Epithelial cell of esophagus (primary cell): ENCODE measurements at regions not wholly inside any gene's neighbourhood (a gene's known extent, or its start where the extent isn't known, plus 50 kb on each side); places are given as distances from the start of the nearest gene placed in this dataset.
A peak's percentile ranks its signal among the peaks of the same experiment; 100 is the strongest.

Experiments used
- DNase-seq: peaks from one replicate; pipeline ENCODE4 v3.0.0; 2010; ENCODE audit warnings: low read depth
- H3K4me3 ChIP-seq: 2 replicates; pipeline ENCODE4 v1.5.1; 2011; ENCODE audit warnings: mild to moderate bottlenecking, low read length, control low read depth
- TF ChIP-seq, protein P1 (sequence below): IDR thresholded peaks from 2 replicates; pipeline ENCODE4 v1.5.1; 2011; ENCODE audit warnings: low read depth, mild to moderate bottlenecking, low read length, control low read depth, inconsistent platforms; ENCODE audit not compliant: insufficient read depth; ENCODE audit errors: missing control alignments

DNA sequence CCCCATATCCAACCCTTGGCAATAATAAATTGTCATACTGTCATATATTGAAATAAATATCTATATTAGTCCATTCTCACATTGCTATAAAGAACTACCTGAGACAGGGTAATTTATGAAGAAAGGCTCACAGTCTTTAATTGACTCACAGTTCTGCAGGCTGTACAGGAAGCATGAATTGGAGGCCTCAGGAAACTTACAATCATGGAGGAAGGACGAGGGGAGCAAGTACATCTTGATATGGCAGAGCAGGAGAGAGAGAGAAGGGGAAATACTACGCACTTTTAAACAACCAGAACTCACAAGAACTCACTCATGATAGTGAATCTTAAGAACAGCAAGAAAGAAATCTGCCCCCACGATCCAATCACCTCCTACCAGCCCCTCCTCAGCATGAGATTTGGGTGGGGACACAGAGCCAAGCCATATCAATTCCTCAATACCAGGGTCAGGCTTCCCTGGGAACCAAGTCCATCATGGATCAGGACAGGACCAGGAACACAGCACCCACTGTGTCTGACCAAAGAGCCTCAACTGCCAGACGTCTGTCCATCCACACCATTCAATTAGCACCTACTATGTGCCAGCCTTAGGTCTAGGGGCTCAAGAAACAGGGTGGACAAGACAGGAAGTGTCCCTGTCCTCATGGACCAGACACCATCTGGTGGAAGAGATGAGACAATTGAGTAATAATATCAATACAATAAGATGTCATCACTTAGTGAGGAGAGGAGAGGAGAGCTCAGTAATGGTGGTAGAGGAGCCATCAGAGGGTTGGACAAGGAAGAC, 56.9 kb upstream of the TOP3B start:
- TF ChIP-seq, protein P1, sequence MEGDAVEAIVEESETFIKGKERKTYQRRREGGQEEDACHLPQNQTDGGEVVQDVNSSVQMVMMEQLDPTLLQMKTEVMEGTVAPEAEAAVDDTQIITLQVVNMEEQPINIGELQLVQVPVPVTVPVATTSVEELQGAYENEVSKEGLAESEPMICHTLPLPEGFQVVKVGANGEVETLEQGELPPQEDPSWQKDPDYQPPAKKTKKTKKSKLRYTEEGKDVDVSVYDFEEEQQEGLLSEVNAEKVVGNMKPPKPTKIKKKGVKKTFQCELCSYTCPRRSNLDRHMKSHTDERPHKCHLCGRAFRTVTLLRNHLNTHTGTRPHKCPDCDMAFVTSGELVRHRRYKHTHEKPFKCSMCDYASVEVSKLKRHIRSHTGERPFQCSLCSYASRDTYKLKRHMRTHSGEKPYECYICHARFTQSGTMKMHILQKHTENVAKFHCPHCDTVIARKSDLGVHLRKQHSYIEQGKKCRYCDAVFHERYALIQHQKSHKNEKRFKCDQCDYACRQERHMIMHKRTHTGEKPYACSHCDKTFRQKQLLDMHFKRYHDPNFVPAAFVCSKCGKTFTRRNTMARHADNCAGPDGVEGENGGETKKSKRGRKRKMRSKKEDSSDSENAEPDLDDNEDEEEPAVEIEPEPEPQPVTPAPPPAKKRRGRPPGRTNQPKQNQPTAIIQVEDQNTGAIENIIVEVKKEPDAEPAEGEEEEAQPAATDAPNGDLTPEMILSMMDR: no peak
- no peak overlapping the region for H3K4me3 ChIP-seq
- DNase-seq: no peak

DNA sequence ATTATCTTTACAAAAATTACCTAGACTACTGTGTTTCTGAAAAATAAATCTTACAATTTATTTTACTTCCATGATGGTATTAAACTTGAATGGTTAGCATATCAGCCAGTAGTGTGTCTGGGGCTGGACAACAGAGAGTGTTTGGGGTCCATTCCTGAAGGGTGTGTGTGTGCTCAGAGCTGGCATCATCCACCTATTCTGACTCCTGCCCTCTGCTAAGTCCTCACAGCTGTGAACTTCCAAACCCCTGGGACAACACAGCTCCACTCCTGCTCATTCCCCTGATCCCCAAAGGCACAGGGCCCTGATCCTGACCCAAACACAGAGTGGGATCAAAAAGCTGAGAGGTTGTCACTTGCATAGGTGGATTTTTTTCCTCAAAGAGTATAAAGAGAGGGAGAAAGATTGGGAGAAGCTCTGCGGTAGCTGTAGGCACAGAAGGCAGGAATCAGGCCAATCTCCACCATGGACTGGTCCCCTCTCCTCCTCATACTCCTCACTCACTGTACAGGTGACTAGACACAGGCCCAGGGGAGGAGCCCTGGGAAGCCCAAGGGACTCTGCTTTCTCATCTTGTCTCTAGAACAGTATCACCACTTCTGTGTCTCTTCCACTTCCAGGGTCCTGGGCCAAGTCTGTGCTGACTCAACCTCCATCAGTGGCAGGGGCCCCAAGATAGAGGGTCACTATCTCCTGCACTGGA, 55.7 kb upstream of the TOP3B start:
- TF ChIP-seq, protein P1: no peak
- H3K4me3 ChIP-seq: no peak overlapping the region
- DNase-seq: no peak

DNA sequence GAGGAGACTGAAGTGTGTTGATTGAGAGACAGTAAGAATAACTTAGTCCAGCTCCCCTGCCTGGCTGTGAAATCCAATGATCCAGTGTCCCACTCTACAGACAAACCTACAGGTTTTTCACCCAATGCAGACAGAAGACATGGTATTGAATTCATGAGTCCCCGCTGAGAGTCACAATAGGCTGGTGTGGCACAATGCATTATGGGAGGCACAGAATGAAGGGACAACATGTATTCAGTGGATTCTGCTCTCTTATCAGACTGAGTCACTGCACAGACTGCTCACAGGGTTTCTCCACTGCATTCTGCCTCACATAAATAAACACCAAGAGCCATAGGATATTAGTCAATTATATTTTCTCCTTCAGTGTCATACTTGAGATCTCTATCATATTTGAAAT, 55.2 kb upstream of the TOP3B start:
- TF ChIP-seq, protein P1: no peak
- peak; percentile 24 for DNase-seq

DNA sequence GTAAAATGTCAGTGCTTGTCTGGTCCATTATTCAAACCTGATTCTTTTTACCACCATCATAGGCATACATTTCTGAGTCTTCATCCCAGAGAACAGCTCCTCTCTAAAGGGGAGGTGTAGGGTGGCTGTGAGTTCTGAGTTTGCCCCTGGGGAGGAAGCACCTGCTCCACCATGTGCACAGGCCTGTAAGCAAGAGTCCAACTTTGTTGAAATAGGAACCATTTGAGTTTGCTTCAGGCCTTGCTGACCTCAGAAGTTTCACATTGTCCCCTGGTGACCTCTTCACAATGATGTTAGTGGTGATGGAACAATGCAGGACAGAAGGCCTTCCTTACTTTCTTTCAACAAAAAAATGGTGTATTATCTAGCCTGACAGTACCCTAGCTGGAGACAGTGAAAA, 54.6 kb upstream of the TOP3B start:
- H3K4me3 ChIP-seq: no peak overlapping the region
- no peak for DNase-seq
- TF ChIP-seq, protein P1: no peak

More for the DNA sequence above, 55.2 kb upstream of the TOP3B start:
- H3K4me3 ChIP-seq: no peak overlapping the region

DNA sequence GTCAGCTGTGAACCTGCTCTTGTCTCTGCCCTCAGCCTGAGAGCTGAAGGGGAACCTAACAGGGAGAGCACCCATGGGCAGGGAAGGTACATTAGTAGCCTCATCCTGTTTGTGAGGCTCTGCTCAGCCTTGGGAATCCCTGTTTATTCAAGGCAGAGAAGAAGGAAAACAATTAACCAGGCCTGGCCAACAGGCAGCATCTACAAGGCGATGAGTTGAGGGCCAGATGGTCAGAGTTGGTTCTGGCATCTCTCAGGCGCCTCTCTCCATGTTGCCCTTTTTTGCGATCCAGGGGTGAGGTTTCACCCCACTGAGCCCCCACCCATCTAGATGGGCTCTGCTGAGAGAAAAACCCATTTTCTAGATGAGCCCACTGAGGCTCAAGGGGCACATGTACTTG, 54.0 kb upstream of the TOP3B start:
- no peak for DNase-seq
- no peak overlapping the region for H3K4me3 ChIP-seq
- TF ChIP-seq, protein P1: no peak

DNA sequence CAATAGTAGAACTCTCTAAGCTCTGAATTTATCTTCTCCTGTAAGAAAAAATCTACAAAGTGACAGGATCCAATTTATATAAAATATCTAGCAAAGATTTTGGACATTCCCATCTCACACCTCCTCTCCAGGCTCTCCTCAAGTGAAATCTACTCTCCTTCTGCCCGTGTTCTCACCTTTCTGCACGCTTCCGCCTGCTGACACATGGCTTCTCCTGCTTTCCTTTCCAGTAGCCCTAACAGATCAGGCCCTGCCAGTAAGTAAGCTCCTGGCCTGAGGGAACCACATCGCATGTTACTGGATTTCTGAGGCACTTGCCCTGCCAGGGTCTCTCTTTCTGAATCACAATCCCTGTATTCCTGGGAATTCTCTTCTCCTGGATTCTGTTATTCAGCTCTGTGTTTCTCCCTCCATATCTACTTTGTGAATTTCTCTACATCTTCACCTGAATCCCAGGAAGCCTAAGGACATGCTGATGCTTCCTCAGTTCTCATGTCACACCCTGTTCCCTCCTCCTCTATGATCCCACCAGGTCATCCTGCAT, 53.3 kb upstream of the TOP3B start:
- no peak overlapping the region for H3K4me3 ChIP-seq
- TF ChIP-seq, protein P1: no peak
- DNase-seq: no peak
